GM12878 (cell line): ENCODE measurements at regions not wholly inside any gene's neighbourhood (a gene's known extent, or its start where the extent isn't known, plus 50 kb on each side); places are given as distances from the start of the nearest gene placed in this dataset.

Experiments
- ATAC-seq: fragments of 200-7000 bp; cut with Tn5 transposase; 3 replicates; pipeline ENCODE4 v1.9.1; 2020; ENCODE audit warnings: mild to moderate bottlenecking, moderate library complexity
- BruUV-seq: library from RNA; stranded (reverse); fragments of 400-500 nt; replicated peaks from 2 replicates; lab custom pipeline; 2021; lab: Mats Ljungman, UMichigan
- CTCF ChIA-PET: fragments of 300-600 bp; sonication (Branson Sonifier 250); formaldehyde crosslinking; extraction: SDS; loops from one replicate; lab custom pipeline; 2021; ENCODE audit warnings: inconsistent platforms; lab: Yijun Ruan, JAX
- POLR2A ChIA-PET: fragments of 350-600 bp; formaldehyde crosslinking; extraction: SDS; loops from one replicate; lab custom pipeline; 2021; ENCODE audit warnings: inconsistent platforms; lab: Charles Lee
- RAD21 ChIA-PET: fragments of 300-600 bp; sonication (Branson Sonifier 250); formaldehyde crosslinking; loops from one replicate; lab custom pipeline; 2023; ENCODE audit warnings: antibody characterized with exemption; ENCODE audit not compliant: unreplicated experiment; lab: Charles Lee
- SMC1A ChIA-PET: fragments of 300-600 bp; sonication (Branson Sonifier 250); formaldehyde crosslinking; loops from one replicate; lab custom pipeline; 2023; ENCODE audit not compliant: unreplicated experiment, uncharacterized antibody; lab: Charles Lee
- DNase-seq: peaks from one replicate; pipeline ENCODE4 v3.0.0-alpha.2; 2011; ENCODE audit warnings: low read depth, low spot score
- FAIRE-seq: peaks from 3 replicates; lab custom pipeline; 2011; peaks lifted over from hg19 to GRCh38; lab: Jason Lieb, UNC
- H2AFZ ChIP-seq: 2 replicates; pipeline ENCODE4 v1.6.0; 2011; ENCODE audit warnings: low read depth, low read length, control low read depth; ENCODE audit not compliant: control insufficient read depth
- H3K27ac ChIP-seq: 2 replicates; pipeline ENCODE4 v1.5.1; 2011; ENCODE audit warnings: control low read depth; ENCODE audit not compliant: control insufficient read depth, insufficient read depth
- H3K27me3 ChIP-seq, 2 experiments: replicated peaks in 1 of 2; 2 replicates each; pipeline versions ENCODE4 v1.6.0 to v1.6.1; 2011; ENCODE audit warnings: low read length in 1 of 2; ENCODE audit not compliant: control insufficient read depth in 2 of 2, insufficient read depth in 2 of 2
- H3K36me3 ChIP-seq, 2 experiments: 2 replicates each; pipeline ENCODE4 v1.5.1; 2011; ENCODE audit warnings: low read length in 1 of 2; ENCODE audit not compliant: control insufficient read depth in 2 of 2, insufficient read depth in 2 of 2
- H3K4me1 ChIP-seq: 2 replicates; pipeline ENCODE4 v1.6.1; 2011; ENCODE audit warnings: mild to moderate bottlenecking, low read length, moderate library complexity, mixed read lengths; ENCODE audit not compliant: control insufficient read depth, insufficient read depth
- H3K4me2 ChIP-seq: 2 replicates; pipeline ENCODE4 v1.6.0; 2011; ENCODE audit warnings: control low read depth; ENCODE audit not compliant: control insufficient read depth, insufficient read depth
- H3K4me3 ChIP-seq: fragments of 200-600 bp; sonication (generic); 2 replicates; pipeline ENCODE4 v1.5.1; 2016
- H3K79me2 ChIP-seq: 2 replicates; pipeline ENCODE4 v1.6.0; 2011; ENCODE audit warnings: low read length; ENCODE audit not compliant: control insufficient read depth, insufficient read depth
- H3K9ac ChIP-seq: 2 replicates; pipeline ENCODE4 v1.8.0; 2011; ENCODE audit warnings: low read length, control low read depth, mixed read lengths; ENCODE audit not compliant: control insufficient read depth, insufficient read depth
- H3K9me3 ChIP-seq: replicated peaks from 3 replicates; pipeline ENCODE4 v1.5.1; 2011; ENCODE audit warnings: mild to moderate bottlenecking, low read length; ENCODE audit not compliant: control insufficient read depth, insufficient read depth
- H4K20me1 ChIP-seq: 2 replicates; pipeline ENCODE4 v1.6.0; 2011; ENCODE audit not compliant: control insufficient read depth, insufficient read depth
- ASH2L ChIP-seq: fragments of 300-600, 200-600 bp; sonication (generic); IDR thresholded peaks from 2 replicates; pipeline ENCODE4 v1.6.1; 2017; ENCODE audit warnings: low read depth, mild to moderate bottlenecking, borderline replicate concordance
- BCL3 ChIP-seq: IDR thresholded peaks from 2 replicates; pipeline ENCODE4 v1.6.1; 2011; ENCODE audit warnings: borderline replicate concordance, low read depth, mild to moderate bottlenecking, moderate library complexity, low read length; ENCODE audit not compliant: insufficient read depth, poor library complexity, severe bottlenecking
- CBX5 ChIP-seq: sonication (generic); IDR thresholded peaks from 2 replicates; pipeline ENCODE4 v1.6.1; 2016; ENCODE audit warnings: low read depth, moderate library complexity, mild to moderate bottlenecking, inconsistent platforms
- CEBPZ ChIP-seq: fragments of 150-350 bp; IDR thresholded peaks from 2 replicates; pipeline ENCODE4 v1.6.1; 2016; ENCODE audit warnings: low read depth, low read length
- E2F4 ChIP-seq: IDR thresholded peaks from 2 replicates; pipeline ENCODE4 v1.6.1; 2012; ENCODE audit warnings: low read depth, low read length, improper control_type of control experiment
- HDAC2 ChIP-seq: fragments of 200-600 bp; sonication (generic); IDR thresholded peaks from 2 replicates; pipeline ENCODE4 v1.6.1; 2017
- IRF4 ChIP-seq: IDR thresholded peaks from 2 replicates; pipeline ENCODE4 v1.6.1; 2011; ENCODE audit warnings: low read depth, low read length
- MEF2A ChIP-seq: IDR thresholded peaks from 2 replicates; pipeline ENCODE4 v1.6.1; 2011; ENCODE audit warnings: low read depth, mild to moderate bottlenecking, low read length, moderate library complexity; ENCODE audit not compliant: insufficient read depth
- MEF2B ChIP-seq: fragments of 450-650 bp; IDR thresholded peaks from 2 replicates; pipeline ENCODE4 v1.6.1; 2018; ENCODE audit warnings: mild to moderate bottlenecking, moderate library complexity; ENCODE audit not compliant: partially characterized antibody, poor library complexity, severe bottlenecking
- MTA3 ChIP-seq: IDR thresholded peaks from 2 replicates; pipeline ENCODE4 v1.6.1; 2012; ENCODE audit warnings: low read length, inconsistent platforms, borderline replicate concordance
- PKNOX1 ChIP-seq: fragments of 450-650 bp; IDR thresholded peaks from 2 replicates; pipeline ENCODE4 v1.6.1; 2016; ENCODE audit warnings: mild to moderate bottlenecking
- RFX5 ChIP-seq: IDR thresholded peaks from 2 replicates; pipeline ENCODE4 v1.6.1; 2011; ENCODE audit warnings: low read depth, low read length, improper control_type of control experiment
- WGBS: methylation state at CpG from one replicate; pipeline ENCODE4 v1.1.6; 2016; ENCODE audit warnings: low lambda C conversion rate; ENCODE audit not compliant: insufficient replicate concordance, insufficient coverage; ENCODE audit errors: missing lambda C conversion rate; 5-methylcytosine and 5-hydroxymethylcytosine counted together
- in situ Hi-C: fragments of 300-500 bp; cut with MboI; formaldehyde crosslinking; loops from 9 replicates; pipeline ENCODE4 v1.14.3; 2018; ENCODE audit warnings: mixed read lengths
- intact Hi-C: fragments of 100-400 bp; cut with micrococcal nuclease; formaldehyde crosslinking; loops from one replicate; pipeline ENCODE4 v1.14.2; 2022; ENCODE audit not compliant: unreplicated experiment

- Histone ChIP-seq H4K20me1 (no peaks in the 10 kb centered on the region), H3K4me3 (no peak overlapping the region), H3K27ac (no peak overlapping the region), H3K4me2 (no peak overlapping the region), H2AFZ (no peak overlapping the region), H3K9ac (no peak overlapping the region), H3K4me1 (no peaks in the 10 kb centered on the region), H3K27me3 (no peaks in the 10 kb centered on the region), H3K9me3 (no peaks in the 10 kb centered on the region; the same call in 2 of the 3 replicates), H3K79me2 (no peaks in the 10 kb centered on the region), H3K36me3 (no peaks in the 10 kb centered on the region)
- in situ Hi-C loops (no loop called here), intact Hi-C loops (no loop called here)
- no TSS peak for BruUV-seq
- CTCF ChIA-PET, result interaction anchor here (0.7 kb wide), 1 partner anchor 1214 kb away, joined by 3 read pairs; no protein-coding TSS in a partner anchor
- ATAC-seq, result no peak
- RAD21 ChIA-PET, result no interaction called here
- SMC1A ChIA-PET, result interaction anchor here (1.0 to 1.2 kb wide), 3 partner anchors 9 to 62 kb away, joined by 3 to 4 read pairs (median 3); no protein-coding TSS in a partner anchor
- no peak for DNase-seq
- FAIRE-seq, result no peak
- TF ChIP-seq MTA3, result no peak
- no peak for TF ChIP-seq ASH2L
- no peak for TF ChIP-seq HDAC2
- TF ChIP-seq MEF2B, result no peak
- no peak for TF ChIP-seq PKNOX1
- TF ChIP-seq BCL3, result no peak
- no peak for TF ChIP-seq IRF4
- TF ChIP-seq CEBPZ, result no peak
- no peak for TF ChIP-seq RFX5
- TF ChIP-seq E2F4, result no peak
- no peak for TF ChIP-seq CBX5
- no peak for TF ChIP-seq MEF2A
- whole genome bisulfite sequencing, result 96% methylated on average over 2 of the region's 2 CpGs
- POLR2A ChIA-PET, result no interaction called here
Observed at GRCh38 chr11:13108416-13108815, 99.3 kb downstream of the RASSF10 start.
